ENCODE measurements at regions not wholly inside any gene's neighbourhood (a gene's known extent, or its start where the extent isn't known, plus 50 kb on each side); places are given as distances from the start of the nearest gene placed in this dataset.

GRCh38 chr2:66805016-66805865, 370.3 kb downstream of the MEIS1 start:
- DNase-seq: no peak

GRCh38 chr2:66805968-66806367, 371.0 kb downstream of the MEIS1 start:
- no peak for DNase-seq

- DNase-seq: no peak
These were observed 378.6 kb downstream of the MEIS1 start for GRCh38 chr2:66813525-66813924.

- DNase-seq: no peak
These were observed 379.1 kb downstream of the MEIS1 start for GRCh38 chr2:66813976-66814375.

DNA sequence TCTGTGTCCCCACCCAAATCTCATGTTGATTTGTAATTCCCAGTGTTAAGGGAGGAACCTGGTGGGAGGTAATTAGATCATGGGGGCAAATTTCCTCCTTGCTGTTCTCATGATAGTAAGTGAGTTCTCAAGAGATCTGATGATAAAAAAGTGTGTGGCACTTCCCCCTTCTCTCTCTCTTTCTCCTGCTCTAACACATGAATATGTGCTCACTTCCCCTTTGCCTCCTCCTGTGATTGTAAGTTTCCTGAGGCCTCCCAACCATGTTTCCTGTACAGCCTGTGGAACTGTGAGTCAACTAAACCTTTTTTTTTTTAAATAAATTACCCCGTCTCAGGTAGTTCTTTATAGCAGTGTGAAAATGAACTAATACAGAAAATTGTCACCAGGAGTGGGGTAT, 380.0 kb downstream of the MEIS1 start:
- no peak for DNase-seq

- DNase-seq: no peak
These were observed 381.0 kb downstream of the MEIS1 start for GRCh38 chr2:66815886-66816285.

GRCh38 chr2:66821168-66821567, 386.2 kb downstream of the MEIS1 start:
- DNase-seq: no peak

- no peak for DNase-seq
These were observed 387.3 kb downstream of the MEIS1 start for GRCh38 chr2:66822186-66822585.

DNA sequence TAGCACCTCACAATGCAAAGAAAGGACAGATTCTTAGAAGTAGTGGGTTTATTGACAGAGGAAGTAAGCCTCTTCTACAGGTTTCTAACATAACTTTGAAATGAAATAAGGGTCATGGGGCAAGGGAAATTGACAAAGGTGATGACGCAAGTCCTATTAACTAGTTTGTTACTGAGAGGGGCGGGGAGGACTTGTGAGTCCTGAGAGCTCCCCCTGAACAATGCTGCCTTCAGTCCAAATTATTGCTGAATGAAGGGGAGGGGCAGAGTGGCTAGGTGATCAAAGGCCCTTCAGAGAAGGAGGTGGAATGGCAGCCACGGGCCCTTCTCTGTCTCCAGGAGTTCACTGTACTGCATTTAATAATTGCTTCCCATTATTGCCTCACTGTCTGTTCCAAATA, 390.0 kb downstream of the MEIS1 start:
- no peak for DNase-seq

- DNase-seq: no peak
These were observed 392.9 kb downstream of the MEIS1 start for GRCh38 chr2:66827851-66828250.

DNA sequence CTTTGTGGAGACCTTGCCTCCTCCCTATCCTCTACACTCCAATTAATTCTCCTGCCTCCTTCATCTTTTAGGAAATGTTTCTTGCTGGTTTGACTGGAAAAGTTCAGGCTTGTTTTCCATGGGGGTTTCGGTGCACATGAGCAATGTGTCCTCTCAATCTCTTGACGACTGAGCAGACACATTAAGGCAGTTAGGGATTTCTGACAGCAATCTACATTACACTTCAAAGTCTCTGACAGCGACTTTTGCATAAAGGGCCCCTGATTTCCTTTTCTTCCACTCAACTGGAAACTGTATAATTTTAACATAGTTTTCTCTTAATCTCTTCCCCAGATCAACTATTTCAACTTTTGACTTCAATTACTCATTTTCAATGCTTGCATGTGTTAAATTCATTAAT, 394.0 kb downstream of the MEIS1 start:
- DNase-seq: no peak

- DNase-seq: no peak
These were observed 396.0 kb downstream of the MEIS1 start for GRCh38 chr2:66830881-66831280.

- DNase-seq: no peak
These were observed 397.9 kb downstream of the MEIS1 start for GRCh38 chr2:66832646-66833435.

DNA sequence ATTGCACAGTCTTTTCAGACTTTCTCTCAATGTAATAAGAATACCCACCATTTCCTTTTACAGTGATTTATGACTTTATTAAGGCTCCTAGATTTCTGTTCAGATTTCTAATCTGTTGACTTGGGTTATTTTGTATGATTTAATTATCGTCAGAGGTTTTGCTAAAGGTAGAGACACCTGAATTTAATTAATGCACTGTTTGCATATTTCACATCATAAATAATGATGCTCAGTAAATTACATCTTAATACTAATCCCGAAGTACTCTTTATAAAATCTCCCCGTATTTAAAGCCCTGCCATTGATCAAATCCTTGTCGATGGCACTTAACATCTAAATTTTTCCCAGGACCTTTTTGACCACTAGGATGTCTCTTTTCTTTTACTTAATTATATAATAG, 399.9 kb downstream of the MEIS1 start:
- no peak for DNase-seq

- no peak for DNase-seq
These were observed 401.9 kb downstream of the MEIS1 start for GRCh38 chr2:66836851-66837250.

DNA sequence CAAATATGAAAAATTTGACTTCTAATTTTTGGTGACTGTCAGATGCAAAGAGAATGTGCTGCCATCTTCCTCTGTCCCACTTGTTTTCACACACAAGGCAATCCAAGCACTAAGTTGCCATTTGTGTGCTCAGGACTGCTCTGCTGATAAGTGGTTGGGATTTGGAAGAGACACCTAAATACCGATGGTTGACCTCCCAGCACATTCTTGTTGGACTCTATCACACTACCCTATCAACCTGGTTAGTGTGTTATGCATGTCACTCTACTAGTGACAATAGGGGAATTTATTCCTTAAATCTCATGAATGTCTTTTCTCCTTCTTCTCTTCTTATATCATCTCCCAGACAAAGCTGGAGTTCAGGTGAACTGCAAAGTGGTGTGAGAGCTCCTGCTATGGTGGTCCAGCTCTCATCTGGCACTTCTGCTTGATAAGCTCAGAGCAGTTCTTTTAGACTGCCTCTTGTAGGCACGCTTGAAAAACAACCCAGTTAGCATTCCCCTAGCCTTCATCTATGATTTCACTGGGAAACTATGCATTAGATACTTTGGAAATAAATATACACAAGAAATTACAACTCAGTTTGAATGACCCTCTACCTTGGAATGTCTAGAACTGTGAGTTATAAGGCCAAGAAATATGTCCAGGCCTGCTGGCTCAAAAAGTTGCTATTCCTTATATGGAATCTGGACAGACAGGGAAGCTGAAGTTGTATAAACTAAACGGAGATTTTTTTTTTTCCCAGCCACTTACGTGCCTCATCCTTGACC, 404.8 kb downstream of the MEIS1 start:
- no peak for DNase-seq

- DNase-seq: no peak
These were observed 405.5 kb downstream of the MEIS1 start for GRCh38 chr2:66840321-66841002.

DNA sequence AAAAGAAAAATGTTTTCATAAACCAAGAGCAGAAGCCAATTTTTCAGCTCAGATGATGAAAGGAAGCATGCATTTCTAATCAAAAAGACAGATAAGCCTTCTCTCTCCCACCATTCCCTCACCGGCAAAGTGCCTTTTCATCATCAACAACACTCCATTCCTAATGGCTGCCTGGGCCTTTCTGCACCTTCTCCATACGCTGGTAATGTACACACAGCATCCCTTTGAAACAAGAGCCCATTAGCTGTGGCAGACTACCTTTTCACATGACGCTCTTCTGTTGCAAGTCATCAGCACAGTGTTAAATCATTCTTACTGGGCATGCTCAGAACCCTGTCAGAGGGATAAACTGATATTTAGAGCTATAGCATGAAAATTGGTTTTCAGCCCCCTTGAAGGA, 408.9 kb downstream of the MEIS1 start:
- DNase-seq: no peak

GRCh38 chr2:66845307-66845706, 410.4 kb downstream of the MEIS1 start:
- no peak for DNase-seq

DNA sequence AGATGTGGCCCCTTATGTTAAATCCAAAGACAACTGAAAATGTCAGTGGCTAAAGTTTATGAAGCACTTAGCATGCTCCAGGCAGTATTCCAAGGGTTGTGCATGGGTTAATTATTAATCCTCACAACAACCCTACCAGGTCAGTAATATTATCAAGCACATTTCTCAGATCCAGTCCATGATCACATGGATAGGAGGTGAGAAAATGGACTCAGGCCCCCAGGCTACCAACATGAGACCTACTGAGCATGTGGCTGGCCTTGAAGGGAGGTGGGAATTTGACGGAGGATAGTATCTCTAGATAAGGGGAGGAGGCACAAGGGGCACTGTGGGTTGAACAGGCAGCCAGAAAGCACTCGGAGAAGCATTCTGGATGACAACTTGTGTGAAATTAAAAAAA, 412.0 kb downstream of the MEIS1 start:
- no peak for DNase-seq

- no peak for DNase-seq
These were observed 414.3 kb downstream of the MEIS1 start for GRCh38 chr2:66849153-66849755.

DNA sequence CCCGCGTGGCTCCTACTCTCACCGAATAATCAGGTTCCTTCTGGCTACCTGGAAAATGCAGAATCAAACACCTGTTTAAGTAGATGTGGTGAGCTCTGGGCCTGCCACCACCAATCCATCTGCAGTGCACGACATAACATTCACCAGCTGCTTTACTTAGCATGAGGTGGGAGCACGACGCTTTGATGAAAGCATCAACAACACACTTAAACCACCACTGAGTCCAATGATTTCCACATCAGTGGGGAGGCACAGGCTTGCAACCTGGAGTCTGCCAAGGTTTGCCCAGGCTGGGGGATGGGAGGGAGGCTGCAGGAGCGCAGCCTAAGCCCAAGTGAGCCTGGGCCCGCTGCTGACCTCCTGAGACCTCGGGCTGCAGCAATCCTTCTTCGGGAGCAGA, 415.5 kb downstream of the MEIS1 start:
- no peak for DNase-seq
